NT2/D1 (cell line): ENCODE measurements at regions not wholly inside any gene's neighbourhood (a gene's known extent, or its start where the extent isn't known, plus 50 kb on each side); places are given as distances from the start of the nearest gene placed in this dataset.
"Not testable (repeated sequence)": the region's sequence is repeated elsewhere in the genome, so short reads cannot be mapped to it uniquely, and the experiment has no call there.

ENCODE experiments used
- DNase-seq: peaks from one replicate; pipeline ENCODE4 v3.0.0-alpha.2; 2011; ENCODE audit warnings: low read depth, low spot score
- H3K27me3 ChIP-seq: 2 replicates; pipeline ENCODE4 v1.6.0; 2011; ENCODE audit warnings: mild to moderate bottlenecking; ENCODE audit not compliant: insufficient read length, insufficient read depth
- H3K36me3 ChIP-seq: 2 replicates; pipeline ENCODE4 v1.6.1; 2011; ENCODE audit warnings: mild to moderate bottlenecking, low read length, mixed read lengths; ENCODE audit not compliant: insufficient read depth, insufficient read length
- H3K4me1 ChIP-seq: 2 replicates; pipeline ENCODE4 v1.5.1; 2011; ENCODE audit not compliant: insufficient read depth, insufficient read length
- H3K4me3 ChIP-seq: 2 replicates; pipeline ENCODE4 v1.5.1; 2011; ENCODE audit warnings: low read depth; ENCODE audit not compliant: insufficient read length
- H3K9ac ChIP-seq: 2 replicates; pipeline ENCODE4 v1.6.0; 2011; ENCODE audit warnings: low read depth; ENCODE audit not compliant: insufficient read length
- H3K9me3 ChIP-seq: 2 replicates; pipeline ENCODE4 v1.5.1; 2011; ENCODE audit warnings: mild to moderate bottlenecking, low read length; ENCODE audit not compliant: insufficient read depth
- SUZ12 ChIP-seq: IDR thresholded peaks from 2 replicates; pipeline ENCODE4 v1.6.1; 2011; ENCODE audit not compliant: insufficient read length, insufficient read depth; ENCODE audit errors: extremely low read depth
- YY1 ChIP-seq: IDR thresholded peaks from 2 replicates; pipeline ENCODE4 v1.6.1; 2011; ENCODE audit not compliant: insufficient read length, insufficient read depth
- ZNF274 ChIP-seq: IDR thresholded peaks from 2 replicates; pipeline ENCODE4 v1.6.1; 2011; ENCODE audit warnings: mild to moderate bottlenecking, low read depth, low read length

DNA sequence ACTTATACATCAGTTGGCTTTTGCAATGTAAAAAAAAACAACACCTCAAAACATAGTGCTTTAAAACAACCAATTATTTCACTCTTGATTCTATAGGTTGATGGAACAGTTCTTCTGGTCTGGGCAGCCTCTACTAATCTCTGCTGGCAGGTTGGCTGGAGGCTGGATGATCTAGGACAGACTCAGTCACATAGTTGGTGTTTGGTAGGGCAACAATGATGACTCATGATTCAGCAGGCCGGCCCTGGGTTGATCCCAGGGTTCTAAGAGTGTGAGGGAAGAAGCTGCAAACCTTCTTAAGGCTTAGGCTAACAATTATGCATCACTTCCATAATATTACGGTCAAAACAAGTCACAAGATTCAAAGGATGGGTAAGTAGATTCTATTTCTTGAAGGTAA is 558.2 kb downstream of the ZNF674 start:
- Histone ChIP-seq H3K9me3 (no peaks in the 10 kb centered on the region), H3K27me3 (no peaks in the 10 kb centered on the region), H3K4me3 (no peak overlapping the region), H3K36me3 (no peaks in the 10 kb centered on the region), H3K4me1 (no peaks in the 10 kb centered on the region), H3K9ac (no peak overlapping the region)
- no peak for DNase-seq
- TF ChIP-seq ZNF274 = no peak
- TF ChIP-seq YY1 = no peak
- TF ChIP-seq SUZ12 = no peak

DNA sequence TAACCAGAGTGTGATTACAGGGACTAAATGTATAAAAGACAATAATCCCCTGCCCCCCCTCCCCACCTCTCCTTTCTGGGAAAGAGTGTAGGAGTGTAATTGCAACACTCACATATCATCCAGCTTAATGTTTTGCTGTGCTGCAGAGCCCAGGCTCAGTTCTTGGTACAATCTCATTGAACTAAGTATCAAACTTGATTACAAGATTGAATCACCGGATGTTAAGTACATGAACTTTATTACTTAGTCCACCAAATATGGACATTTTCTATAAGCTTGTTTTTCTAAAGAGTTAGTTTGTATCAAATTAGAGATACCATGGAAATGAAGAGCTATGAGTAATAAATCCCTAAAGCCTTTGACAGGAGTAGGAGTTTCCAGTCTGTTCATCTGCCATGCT is 559.1 kb downstream of the ZNF674 start:
- Histone ChIP-seq H3K9me3 (no peaks in the 10 kb centered on the region), H3K4me1 (no peaks in the 10 kb centered on the region)

DNA sequence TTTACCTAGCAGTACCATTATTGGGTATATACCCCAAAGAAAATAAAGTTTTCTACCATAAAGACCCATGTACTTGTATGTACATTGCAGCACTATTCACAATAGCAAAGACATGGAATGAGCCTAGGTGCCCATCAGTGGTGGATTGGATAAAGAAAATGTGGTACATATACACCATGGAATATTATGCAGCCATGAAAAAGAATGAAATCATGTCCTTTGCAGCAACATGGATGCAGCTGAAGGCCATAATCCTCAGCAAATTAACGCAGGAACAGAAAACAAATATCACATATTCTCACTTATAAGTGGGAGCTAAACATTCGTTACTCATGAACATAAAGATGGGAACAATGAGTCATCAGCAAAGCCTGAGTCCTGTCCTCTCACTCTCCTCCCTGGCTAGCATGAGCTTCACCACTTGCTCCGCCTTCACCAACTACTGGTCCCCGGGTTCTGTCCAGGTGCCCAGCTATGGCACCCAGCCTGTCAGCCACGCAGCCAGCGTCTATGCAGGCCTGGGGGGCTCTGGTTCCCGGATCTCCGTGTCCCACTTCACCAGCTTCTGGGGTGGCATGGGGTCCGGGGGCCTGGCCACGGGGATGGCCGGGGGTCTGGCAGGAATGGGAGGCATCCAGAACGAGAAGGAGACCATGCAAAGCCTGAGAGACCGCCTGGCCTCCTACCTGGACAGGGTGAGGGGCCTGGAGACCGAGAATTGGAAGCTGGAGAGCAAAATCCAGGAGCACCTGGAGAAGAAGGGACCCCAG is 562.1 kb downstream of the ZNF674 start:
- not testable (repeated sequence) for H3K36me3 ChIP-seq, H3K9me3 ChIP-seq, H3K4me1 ChIP-seq, H3K9ac ChIP-seq, DNase-seq, H3K4me3 ChIP-seq, H3K27me3 ChIP-seq

More for the DNA sequence above, 559.1 kb downstream of the ZNF674 start:
- no peak overlapping the region for H3K9ac ChIP-seq
- no peak for DNase-seq
- H3K36me3 ChIP-seq = no peaks in the 10 kb centered on the region
- no peaks in the 10 kb centered on the region for H3K27me3 ChIP-seq
- TF ChIP-seq YY1 (no peak), ZNF274 (no peak), SUZ12 (no peak)
- H3K4me3 ChIP-seq = no peak overlapping the region

DNA sequence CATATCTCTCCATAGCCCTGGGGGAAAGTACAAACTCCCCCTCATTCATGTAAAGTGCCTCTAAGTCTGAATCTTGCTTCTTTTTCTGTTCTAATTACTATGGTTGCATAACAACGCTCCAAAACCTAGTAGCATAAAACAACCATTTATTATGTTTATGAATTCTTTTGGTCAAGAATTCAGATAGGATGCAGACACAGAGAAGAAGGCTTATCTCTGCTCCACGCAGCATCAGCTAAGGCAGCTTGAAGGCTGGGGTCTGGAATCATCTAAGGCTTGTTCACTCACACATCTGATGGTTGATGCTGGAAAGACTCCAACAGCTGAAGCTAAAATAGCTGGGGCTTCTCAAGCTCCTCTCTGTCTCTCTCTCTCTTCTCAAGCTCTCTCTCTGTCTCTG is 564.5 kb downstream of the ZNF674 start:
- no peak for TF ChIP-seq SUZ12
- no peak for TF ChIP-seq YY1
- TF ChIP-seq ZNF274 = no peak
- Histone ChIP-seq H3K4me1 (no peaks in the 10 kb centered on the region), H3K27me3 (no peaks in the 10 kb centered on the region), H3K9ac (no peak overlapping the region), H3K9me3 (no peaks in the 10 kb centered on the region), H3K36me3 (no peaks in the 10 kb centered on the region), H3K4me3 (no peak overlapping the region)
- no peak for DNase-seq

DNA sequence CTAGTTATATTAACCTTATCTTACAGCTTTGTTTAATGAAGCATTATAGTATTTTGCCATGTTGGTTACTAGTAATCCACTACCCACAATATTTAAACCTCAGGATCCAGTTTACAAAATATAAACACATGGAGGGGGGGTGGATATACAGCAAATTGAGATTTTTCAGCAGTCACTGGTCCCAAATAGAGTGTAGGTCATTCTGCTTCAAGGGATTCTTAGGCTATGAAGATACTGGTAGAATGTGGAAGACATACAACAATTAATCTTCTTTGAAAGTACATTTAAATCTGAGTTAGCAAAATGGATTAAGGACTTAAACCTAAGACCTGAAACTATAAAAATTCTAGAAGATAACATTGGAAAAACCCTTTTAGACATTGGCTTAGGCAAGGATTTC is 569.6 kb downstream of the ZNF674 start:
- no peaks in the 10 kb centered on the region for H3K4me1 ChIP-seq
- no peak overlapping the region for H3K4me3 ChIP-seq
- TF ChIP-seq SUZ12 (no peak), ZNF274 (no peak), YY1 (no peak)
- no peaks in the 10 kb centered on the region for H3K27me3 ChIP-seq
- no peaks in the 10 kb centered on the region for H3K36me3 ChIP-seq
- no peak for DNase-seq
- no peak overlapping the region for H3K9ac ChIP-seq
- no peaks in the 10 kb centered on the region for H3K9me3 ChIP-seq

DNA sequence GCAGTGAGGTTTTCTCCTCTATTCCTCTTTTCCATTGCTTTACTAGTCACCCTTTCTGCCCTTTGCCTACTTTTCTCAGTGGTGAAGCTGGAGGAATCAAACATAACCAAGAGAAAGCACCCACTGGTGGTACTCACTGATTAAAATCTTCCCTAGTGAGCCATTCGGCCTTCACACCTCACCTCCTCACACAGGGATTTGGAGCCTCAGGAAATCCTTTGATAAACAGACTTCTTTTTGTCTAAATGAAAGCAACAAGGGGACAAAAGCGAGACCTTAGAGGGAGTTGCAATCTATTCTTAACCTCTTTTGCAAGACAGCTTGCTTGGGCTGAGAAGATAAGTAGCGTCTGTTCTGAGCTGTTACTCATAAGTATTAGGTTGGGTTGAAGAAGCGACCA is 572.6 kb downstream of the ZNF674 start:
- no peaks in the 10 kb centered on the region for H3K9me3 ChIP-seq
- no peaks in the 10 kb centered on the region for H3K36me3 ChIP-seq
- no peak overlapping the region for H3K9ac ChIP-seq
- no peak overlapping the region for H3K4me3 ChIP-seq
- H3K27me3 ChIP-seq = no peaks in the 10 kb centered on the region
- no peak for DNase-seq
- no peaks in the 10 kb centered on the region for H3K4me1 ChIP-seq
- TF ChIP-seq ZNF274 (no peak), YY1 (no peak), SUZ12 (no peak)

DNA sequence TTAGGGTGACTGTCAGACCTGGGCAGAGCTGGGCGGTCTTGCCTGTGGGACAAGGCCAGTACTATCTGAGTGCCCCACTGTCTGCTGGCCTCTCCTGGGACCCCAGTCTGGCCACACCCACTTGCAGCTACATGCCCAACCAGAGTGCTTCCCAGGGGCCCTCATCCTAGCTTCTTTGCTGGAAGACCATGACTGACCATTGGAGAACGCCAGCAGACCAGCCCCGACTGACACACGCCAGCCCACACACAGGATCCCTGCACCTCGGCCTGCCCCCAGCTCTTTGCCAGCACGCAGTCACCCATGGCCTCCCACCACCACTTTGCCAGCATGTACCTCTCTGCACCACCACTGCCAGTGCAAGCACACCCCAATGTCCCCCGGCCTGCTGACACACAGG is 585.7 kb downstream of the ZNF674 start:
- Histone ChIP-seq H3K4me1 (no peaks in the 10 kb centered on the region), H3K4me3 (no peak overlapping the region), H3K9ac (no peak overlapping the region), H3K27me3 (no peaks in the 10 kb centered on the region), H3K36me3 (no peaks in the 10 kb centered on the region), H3K9me3 (0 out of 2 replicates have a peak, but pooled peaks cover under 1% of the 10 kb centered on the region)
- no peak for DNase-seq
- no peak for TF ChIP-seq YY1
- no peak for TF ChIP-seq SUZ12
- TF ChIP-seq ZNF274 = no peak
